Breast epithelium (tissue), 3 donors: ENCODE measurements at regions not wholly inside any gene's neighbourhood (a gene's known extent, or its start where the extent isn't known, plus 50 kb on each side); places are given as distances from the start of the nearest gene placed in this dataset.

ENCODE experiments used
- POLR2A ChIP-seq: fragments of 450-650 bp; IDR thresholded peaks from one replicate; pipeline ENCODE4 v1.6.1; 2016; ENCODE audit warnings: antibody characterized with exemption, mild to moderate bottlenecking, moderate library complexity
- TF ChIP-seq, protein P1 (sequence below), 3 donors: fragments of 450-650 bp; IDR thresholded peaks; one replicate each; pipeline ENCODE4 v1.5.1; 2016 to 2017; ENCODE audit warnings: antibody characterized with exemption in 3 of 3, mild to moderate bottlenecking in 3 of 3, moderate library complexity in 3 of 3

DNA sequence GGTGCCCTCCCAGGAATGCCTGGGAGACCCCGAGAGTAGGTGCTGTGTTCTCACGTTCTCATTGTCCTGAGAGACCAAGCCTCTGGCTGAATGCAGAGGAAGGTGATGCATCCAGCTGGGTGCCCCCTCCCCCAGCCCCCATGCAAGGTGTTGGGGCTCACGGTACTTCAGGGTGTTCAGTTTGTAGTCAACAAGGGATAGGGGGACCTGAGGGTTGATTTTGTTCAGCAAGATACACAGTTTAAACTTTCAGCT lies 60.4 kb upstream of the DUSP5 start:
- TF ChIP-seq, protein P1, sequence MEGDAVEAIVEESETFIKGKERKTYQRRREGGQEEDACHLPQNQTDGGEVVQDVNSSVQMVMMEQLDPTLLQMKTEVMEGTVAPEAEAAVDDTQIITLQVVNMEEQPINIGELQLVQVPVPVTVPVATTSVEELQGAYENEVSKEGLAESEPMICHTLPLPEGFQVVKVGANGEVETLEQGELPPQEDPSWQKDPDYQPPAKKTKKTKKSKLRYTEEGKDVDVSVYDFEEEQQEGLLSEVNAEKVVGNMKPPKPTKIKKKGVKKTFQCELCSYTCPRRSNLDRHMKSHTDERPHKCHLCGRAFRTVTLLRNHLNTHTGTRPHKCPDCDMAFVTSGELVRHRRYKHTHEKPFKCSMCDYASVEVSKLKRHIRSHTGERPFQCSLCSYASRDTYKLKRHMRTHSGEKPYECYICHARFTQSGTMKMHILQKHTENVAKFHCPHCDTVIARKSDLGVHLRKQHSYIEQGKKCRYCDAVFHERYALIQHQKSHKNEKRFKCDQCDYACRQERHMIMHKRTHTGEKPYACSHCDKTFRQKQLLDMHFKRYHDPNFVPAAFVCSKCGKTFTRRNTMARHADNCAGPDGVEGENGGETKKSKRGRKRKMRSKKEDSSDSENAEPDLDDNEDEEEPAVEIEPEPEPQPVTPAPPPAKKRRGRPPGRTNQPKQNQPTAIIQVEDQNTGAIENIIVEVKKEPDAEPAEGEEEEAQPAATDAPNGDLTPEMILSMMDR (IDR thresholded peaks at IDR 0.05): no peak
- TF ChIP-seq POLR2A: no peak
